HEK293 (cell line): ENCODE measurements at regions not wholly inside any gene's neighbourhood (a gene's known extent, or its start where the extent isn't known, plus 50 kb on each side); places are given as distances from the start of the nearest gene placed in this dataset.

Experiments
- CTCF ChIA-PET: fragments of 350-600 bp; formaldehyde crosslinking; extraction: SDS; loops from one replicate; lab custom pipeline; 2021; ENCODE audit warnings: antibody characterized with exemption; lab: Yijun Ruan, JAX
- POLR2A ChIA-PET: fragments of 300-600 bp; formaldehyde crosslinking; extraction: SDS; loops from one replicate; lab custom pipeline; 2020; ENCODE audit warnings: antibody characterized with exemption, inconsistent platforms; lab: Yijun Ruan, JAX
- H3K27ac ChIP-seq: fragments of 200-500 bp; sonication (Bioruptor generic); 2 replicates; pipeline ENCODE4 v1.5.1; 2014; ENCODE audit warnings: low read depth, low read length, control low read depth, inconsistent platforms; ENCODE audit errors: extremely low read depth
- H3K36me3 ChIP-seq, 2 experiments: fragments of 200-500 bp in 1 of 2; sonication (Bioruptor generic) in 1 of 2; 1 replicate in 1 of 2; 2 replicates in 1 of 2; pipeline ENCODE4 v1.5.1; 2014 to 2017; ENCODE audit warnings: inconsistent platforms in 2 of 2, low read length in 2 of 2; ENCODE audit not compliant: control insufficient read depth in 2 of 2, insufficient read depth in 1 of 2
- H3K4me1 ChIP-seq: fragments of 200-500 bp; sonication (Bioruptor generic); 2 replicates; pipeline ENCODE4 v1.5.1; 2014; ENCODE audit warnings: mild to moderate bottlenecking, low read length, inconsistent platforms; ENCODE audit not compliant: control insufficient read depth, insufficient read depth
- H3K4me3 ChIP-seq: 2 replicates; pipeline ENCODE4 v1.5.1; 2011; ENCODE audit warnings: low read depth, mild to moderate bottlenecking, control low read depth, low read length, moderate library complexity
- H3K9me3 ChIP-seq: fragments of 200-500 bp; sonication (Bioruptor generic); 2 replicates; pipeline ENCODE4 v1.5.1; 2014; ENCODE audit warnings: low read depth, low read length, inconsistent platforms; ENCODE audit not compliant: control insufficient read depth, insufficient read depth
- GLIS2 ChIP-seq: fragments of 450-650 bp; formaldehyde crosslinking; IDR thresholded peaks from 2 replicates; pipeline ENCODE4 v1.5.1; 2016; ENCODE audit warnings: missing biosample characterization, missing genetic modification characterization
- KLF10 ChIP-seq: fragments of 450-650 bp; IDR thresholded peaks from 2 replicates; pipeline ENCODE4 v1.5.1; 2018; ENCODE audit warnings: missing biosample characterization, mild to moderate bottlenecking, missing genetic modification characterization
- KLF9 ChIP-seq: fragments of 450-650 bp; formaldehyde crosslinking; IDR thresholded peaks from 2 replicates; pipeline ENCODE4 v1.5.1; 2016; ENCODE audit warnings: missing biosample characterization, missing genetic modification characterization, low read depth
- OSR2 ChIP-seq: fragments of 450-650 bp; formaldehyde crosslinking; IDR thresholded peaks from 2 replicates; pipeline ENCODE4 v1.5.1; 2016; ENCODE audit warnings: missing biosample characterization, missing genetic modification characterization
- PRDM1 ChIP-seq: fragments of 450-650 bp; formaldehyde crosslinking; IDR thresholded peaks from 2 replicates; pipeline ENCODE4; 2016; ENCODE audit warnings: missing biosample characterization, missing genetic modification characterization
- ZFP37 ChIP-seq: fragments of 450-650 bp; formaldehyde crosslinking; IDR thresholded peaks from 2 replicates; pipeline ENCODE4 v1.5.1; 2016; ENCODE audit warnings: missing biosample characterization, missing genetic modification characterization
- ZFP69B ChIP-seq: fragments of 450-650 bp; formaldehyde crosslinking; IDR thresholded peaks from 2 replicates; pipeline ENCODE4 v1.5.1; 2016; ENCODE audit warnings: missing biosample characterization, missing genetic modification characterization
- ZNF133 ChIP-seq: fragments of 450-650 bp; formaldehyde crosslinking; IDR thresholded peaks from 2 replicates; pipeline ENCODE4 v1.5.1; 2016; ENCODE audit warnings: missing biosample characterization, missing genetic modification characterization
- ZNF169 ChIP-seq: fragments of 450-650 bp; formaldehyde crosslinking; IDR thresholded peaks from 2 replicates; pipeline ENCODE4 v1.5.1; 2016; ENCODE audit warnings: missing biosample characterization, missing genetic modification characterization
- ZNF202 ChIP-seq: fragments of 450-650 bp; formaldehyde crosslinking; IDR thresholded peaks from 2 replicates; pipeline ENCODE4 v1.5.1; 2016; ENCODE audit warnings: missing biosample characterization, missing genetic modification characterization, borderline replicate concordance
- ZNF23 ChIP-seq: fragments of 450-650 bp; formaldehyde crosslinking; IDR thresholded peaks from 2 replicates; pipeline ENCODE4 v1.5.1; 2016; ENCODE audit warnings: missing biosample characterization, missing genetic modification characterization, borderline replicate concordance
- ZNF239 ChIP-seq: fragments of 450-650 bp; formaldehyde crosslinking; IDR thresholded peaks from 2 replicates; pipeline ENCODE4 v1.5.1; 2016; ENCODE audit warnings: missing biosample characterization, missing genetic modification characterization
- ZNF366 ChIP-seq: fragments of 450-650 bp; formaldehyde crosslinking; conservative IDR thresholded peaks from 2 replicates; pipeline ENCODE4 v1.5.1; 2016; ENCODE audit warnings: missing biosample characterization, missing genetic modification characterization
- ZNF404 ChIP-seq: fragments of 450-650 bp; formaldehyde crosslinking; IDR thresholded peaks from 2 replicates; pipeline ENCODE4 v1.5.1; 2017; ENCODE audit warnings: missing biosample characterization, missing genetic modification characterization
- ZNF529 ChIP-seq: fragments of 450-650 bp; formaldehyde crosslinking; IDR thresholded peaks from 2 replicates; pipeline ENCODE4 v1.5.1; 2017; ENCODE audit warnings: missing genetic modification characterization, missing biosample characterization; ENCODE audit not compliant: insufficient replicate concordance
- ZNF670 ChIP-seq: fragments of 450-650 bp; formaldehyde crosslinking; IDR thresholded peaks from 2 replicates; pipeline ENCODE4 v1.5.1; 2016; ENCODE audit warnings: missing biosample characterization, missing genetic modification characterization, low read depth
- ZNF76 ChIP-seq: fragments of 450-650 bp; formaldehyde crosslinking; IDR thresholded peaks from 2 replicates; pipeline ENCODE4; 2016; ENCODE audit warnings: low read depth, missing biosample characterization, missing genetic modification characterization, borderline replicate concordance
- ZNF785 ChIP-seq: fragments of 450-650 bp; formaldehyde crosslinking; IDR thresholded peaks from 2 replicates; pipeline ENCODE4 v1.5.1; 2016; ENCODE audit warnings: missing biosample characterization, missing genetic modification characterization
- ZNF837 ChIP-seq: fragments of 450-650 bp; formaldehyde crosslinking; IDR thresholded peaks from 2 replicates; pipeline ENCODE4 v1.5.1; 2016; ENCODE audit warnings: missing biosample characterization, missing genetic modification characterization
- ZSCAN30 ChIP-seq: fragments of 450-650 bp; IDR thresholded peaks from 2 replicates; pipeline ENCODE4 v1.5.1; 2018; ENCODE audit warnings: missing biosample characterization, mild to moderate bottlenecking, missing genetic modification characterization, moderate library complexity
- TF ChIP-seq, protein P1 (sequence below): fragments of 450-650 bp; formaldehyde crosslinking; IDR thresholded peaks from 2 replicates; pipeline ENCODE4 v1.5.1; 2016; ENCODE audit warnings: missing biosample characterization, missing genetic modification characterization
- TF ChIP-seq, protein P2 (sequence below): fragments of 450-650 bp; formaldehyde crosslinking; IDR thresholded peaks from 2 replicates; pipeline ENCODE4 v1.5.1; 2016; ENCODE audit warnings: missing biosample characterization, missing genetic modification characterization
- TF ChIP-seq, protein P3 (sequence below): fragments of 450-650 bp; formaldehyde crosslinking; IDR thresholded peaks from 2 replicates; pipeline ENCODE4 v1.5.1; 2017; ENCODE audit warnings: missing biosample characterization, missing genetic modification characterization
- TF ChIP-seq, protein P4 (sequence below): fragments of 450-650 bp; IDR thresholded peaks from 2 replicates; pipeline ENCODE4 v1.5.1; 2018; ENCODE audit warnings: missing biosample characterization, missing genetic modification characterization

DNA sequence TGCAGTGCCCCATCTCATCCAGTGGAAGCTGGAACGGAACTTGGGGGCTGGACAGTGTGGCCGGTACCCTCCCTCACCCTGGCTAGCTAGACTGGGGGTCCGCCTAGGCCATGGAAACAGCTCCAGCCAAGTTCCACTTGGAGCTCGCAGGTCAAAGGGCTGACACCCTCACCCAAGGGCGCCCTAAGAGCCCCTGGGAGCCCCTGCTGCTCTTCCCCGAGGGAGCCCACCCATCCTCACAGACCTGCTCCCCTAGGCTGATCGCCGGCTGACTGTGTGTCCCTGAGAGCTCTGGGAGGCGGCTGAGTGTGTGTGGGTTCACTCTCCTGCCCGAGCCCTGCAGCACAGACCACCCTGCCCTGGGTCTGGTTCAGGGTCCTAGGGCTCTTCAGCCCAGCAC, 118.2 kb upstream of the OTOS start:
- Histone ChIP-seq H3K4me1 (no peaks in the 10 kb centered on the region), H3K4me3 (no peak overlapping the region), H3K27ac (no peak overlapping the region), H3K9me3 (no peaks in the 10 kb centered on the region), H3K36me3 (no peaks in the 10 kb centered on the region)
- ChIA-PET POLR2A (no interaction called here), CTCF (no interaction called here)
- TF ChIP-seq, protein P1, sequence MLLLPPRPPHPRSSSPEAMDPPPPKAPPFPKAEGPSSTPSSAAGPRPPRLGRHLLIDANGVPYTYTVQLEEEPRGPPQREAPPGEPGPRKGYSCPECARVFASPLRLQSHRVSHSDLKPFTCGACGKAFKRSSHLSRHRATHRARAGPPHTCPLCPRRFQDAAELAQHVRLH (tag by site-specific recombination): no peak
- TF ChIP-seq, protein P2, sequence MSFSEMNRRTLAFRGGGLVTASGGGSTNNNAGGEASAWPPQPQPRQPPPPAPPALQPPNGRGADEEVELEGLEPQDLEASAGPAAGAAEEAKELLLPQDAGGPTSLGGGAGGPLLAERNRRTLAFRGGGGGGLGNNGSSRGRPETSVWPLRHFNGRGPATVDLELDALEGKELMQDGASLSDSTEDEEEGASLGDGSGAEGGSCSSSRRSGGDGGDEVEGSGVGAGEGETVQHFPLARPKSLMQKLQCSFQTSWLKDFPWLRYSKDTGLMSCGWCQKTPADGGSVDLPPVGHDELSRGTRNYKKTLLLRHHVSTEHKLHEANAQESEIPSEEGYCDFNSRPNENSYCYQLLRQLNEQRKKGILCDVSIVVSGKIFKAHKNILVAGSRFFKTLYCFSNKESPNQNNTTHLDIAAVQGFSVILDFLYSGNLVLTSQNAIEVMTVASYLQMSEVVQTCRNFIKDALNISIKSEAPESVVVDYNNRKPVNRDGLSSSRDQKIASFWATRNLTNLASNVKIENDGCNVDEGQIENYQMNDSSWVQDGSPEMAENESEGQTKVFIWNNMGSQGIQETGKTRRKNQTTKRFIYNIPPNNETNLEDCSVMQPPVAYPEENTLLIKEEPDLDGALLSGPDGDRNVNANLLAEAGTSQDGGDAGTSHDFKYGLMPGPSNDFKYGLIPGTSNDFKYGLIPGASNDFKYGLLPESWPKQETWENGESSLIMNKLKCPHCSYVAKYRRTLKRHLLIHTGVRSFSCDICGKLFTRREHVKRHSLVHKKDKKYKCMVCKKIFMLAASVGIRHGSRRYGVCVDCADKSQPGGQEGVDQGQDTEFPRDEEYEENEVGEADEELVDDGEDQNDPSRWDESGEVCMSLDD: no peak
- no peak for TF ChIP-seq ZNF169 (tag by site-specific recombination)
- no peak for TF ChIP-seq KLF10 (tag by site-specific recombination)
- TF ChIP-seq, protein P3, sequence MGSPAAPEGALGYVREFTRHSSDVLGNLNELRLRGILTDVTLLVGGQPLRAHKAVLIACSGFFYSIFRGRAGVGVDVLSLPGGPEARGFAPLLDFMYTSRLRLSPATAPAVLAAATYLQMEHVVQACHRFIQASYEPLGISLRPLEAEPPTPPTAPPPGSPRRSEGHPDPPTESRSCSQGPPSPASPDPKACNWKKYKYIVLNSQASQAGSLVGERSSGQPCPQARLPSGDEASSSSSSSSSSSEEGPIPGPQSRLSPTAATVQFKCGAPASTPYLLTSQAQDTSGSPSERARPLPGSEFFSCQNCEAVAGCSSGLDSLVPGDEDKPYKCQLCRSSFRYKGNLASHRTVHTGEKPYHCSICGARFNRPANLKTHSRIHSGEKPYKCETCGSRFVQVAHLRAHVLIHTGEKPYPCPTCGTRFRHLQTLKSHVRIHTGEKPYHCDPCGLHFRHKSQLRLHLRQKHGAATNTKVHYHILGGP (tag by site-specific recombination): no peak
- TF ChIP-seq, protein P4, sequence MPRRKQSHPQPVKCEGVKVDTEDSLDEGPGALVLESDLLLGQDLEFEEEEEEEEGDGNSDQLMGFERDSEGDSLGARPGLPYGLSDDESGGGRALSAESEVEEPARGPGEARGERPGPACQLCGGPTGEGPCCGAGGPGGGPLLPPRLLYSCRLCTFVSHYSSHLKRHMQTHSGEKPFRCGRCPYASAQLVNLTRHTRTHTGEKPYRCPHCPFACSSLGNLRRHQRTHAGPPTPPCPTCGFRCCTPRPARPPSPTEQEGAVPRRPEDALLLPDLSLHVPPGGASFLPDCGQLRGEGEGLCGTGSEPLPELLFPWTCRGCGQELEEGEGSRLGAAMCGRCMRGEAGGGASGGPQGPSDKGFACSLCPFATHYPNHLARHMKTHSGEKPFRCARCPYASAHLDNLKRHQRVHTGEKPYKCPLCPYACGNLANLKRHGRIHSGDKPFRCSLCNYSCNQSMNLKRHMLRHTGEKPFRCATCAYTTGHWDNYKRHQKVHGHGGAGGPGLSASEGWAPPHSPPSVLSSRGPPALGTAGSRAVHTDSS (tag by site-specific recombination): no peak
- no peak for TF ChIP-seq ZNF529 (tag by site-specific recombination)
- no peak for TF ChIP-seq ZNF133 (tag by site-specific recombination)
- no peak for TF ChIP-seq ZNF239 (tag by site-specific recombination)
- TF ChIP-seq ZNF202 (tag by site-specific recombination): no peak
- no peak for TF ChIP-seq ZNF837 (tag by site-specific recombination)
- no peak for TF ChIP-seq ZNF670 (tag by site-specific recombination)

DNA sequence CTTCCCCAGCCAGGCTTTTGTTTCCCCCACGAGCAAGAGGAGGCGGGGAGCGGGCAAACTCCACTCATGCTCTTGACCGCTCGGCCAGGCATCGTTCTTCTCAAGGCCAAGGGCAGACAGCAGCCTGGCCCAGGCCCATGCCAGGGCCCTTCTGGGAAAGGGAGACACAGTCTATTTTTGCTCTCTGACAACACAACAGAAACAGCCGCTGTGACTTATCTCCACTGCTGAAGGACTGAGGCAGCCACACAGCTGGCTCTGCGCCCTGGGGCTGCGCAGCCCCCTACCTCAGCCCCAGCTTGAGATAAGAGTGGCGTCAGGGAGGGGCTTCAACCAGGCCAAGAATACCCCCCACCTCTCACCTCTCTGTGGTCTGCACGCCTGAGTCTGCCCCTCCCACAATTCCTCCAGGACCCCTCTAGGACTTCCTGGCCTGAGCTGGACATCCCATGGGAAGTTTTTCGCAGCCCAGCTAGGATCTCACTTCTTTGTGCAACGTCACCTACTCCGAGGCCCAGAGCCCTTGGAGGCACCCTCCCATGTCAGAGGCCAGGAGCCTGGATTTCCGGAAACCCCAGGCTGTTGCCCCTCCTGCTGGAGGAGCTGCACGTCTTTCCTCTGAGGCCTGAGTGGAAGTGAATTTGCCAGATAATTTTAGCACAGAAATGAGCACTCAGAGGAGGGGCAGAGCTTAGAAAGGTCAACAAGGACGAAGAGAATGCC, 118.9 kb upstream of the OTOS start:
- no peak overlapping the region for H3K4me3 ChIP-seq
- no peaks in the 10 kb centered on the region for H3K9me3 ChIP-seq
- H3K27ac ChIP-seq: no peak overlapping the region
- TF ChIP-seq KLF9 (tag by site-specific recombination) (no peak), ZFP69B (tag by site-specific recombination) (no peak), ZNF404 (tag by site-specific recombination) (no peak), ZNF785 (tag by site-specific recombination) (no peak), ZFP37 (tag by site-specific recombination) (no peak), PRDM1 (tag by site-specific recombination) (no peak), ZNF366 (tag by site-specific recombination) (no peak), ZNF23 (tag by site-specific recombination) (no peak), ZNF76 (tag by site-specific recombination) (no peak), GLIS2 (tag by site-specific recombination) (no peak), ZNF670 (tag by site-specific recombination) (no peak), ZSCAN30 (tag by site-specific recombination) (no peak), OSR2 (tag by site-specific recombination) (no peak), ZNF133 (tag by site-specific recombination) (no peak)
- ChIA-PET POLR2A (no interaction called here), CTCF (interaction anchor here (0.9 kb wide), 1 partner anchor 27 kb away, joined by 3 read pairs; no protein-coding TSS in a partner anchor)
- no peaks in the 10 kb centered on the region for H3K36me3 ChIP-seq
- H3K4me1 ChIP-seq: no peaks in the 10 kb centered on the region
